ENCODE measurements at regions not wholly inside any gene's neighbourhood (a gene's known extent, or its start where the extent isn't known, plus 50 kb on each side); places are given as distances from the start of the nearest gene placed in this dataset.

GRCh38 chr21:21921410-21922232 is 923.4 kb downstream of the NCAM2 start:
- no peak overlapping the region for H3K4me3 ChIP-seq (replicated peaks in 1 of 2; ENCODE audit: low read depth in 1 of 2, low read length in 2 of 2)
- no peak for DNase-seq (ENCODE audit: low read depth, low spot score)

GRCh38 chr21:21929226-21929625 is 931.0 kb downstream of the NCAM2 start:
- intact Hi-C loops (cut with micrococcal nuclease): no loop called here
- H3K79me2 ChIP-seq (ENCODE audit: insufficient read depth, low read length): no peaks in the 10 kb centered on the region
- no peaks in the 10 kb centered on the region for H3K27me3 ChIP-seq (ENCODE audit: insufficient read depth, low read length)
- no peak overlapping the region for H3K9ac ChIP-seq (ENCODE audit: low read length)
- no peak overlapping the region for H3K4me3 ChIP-seq (replicated peaks in 1 of 2; ENCODE audit: low read depth in 1 of 2, low read length in 2 of 2)
- no peaks in the 10 kb centered on the region for H3K36me3 ChIP-seq (ENCODE audit: control insufficient read depth in 1 of 2, insufficient read depth in 2 of 2, low read length in 2 of 2)
- ATAC-seq (no peak), DNase-seq (ENCODE audit: low read depth, low spot score) (no peak)
- no peaks in the 10 kb centered on the region for H3K4me1 ChIP-seq (ENCODE audit: control insufficient read depth in 1 of 2, insufficient read depth in 2 of 2, low read length in 2 of 2)
- no TSS peak for BruUV-seq (replicated peaks)
- H3K4me2 ChIP-seq (ENCODE audit: low read length): no peak overlapping the region
- H3K27ac ChIP-seq (ENCODE audit: low read depth, low read length): no peak overlapping the region
- ChIA-PET POLR2A (no interaction called here), CTCF (no interaction called here), RAD21 (ENCODE audit: low non-redundant PET in 1 of 2, low total read pairs in 2 of 2, uncharacterized antibody in 2 of 2, unreplicated experiment in 2 of 2) (no interaction called here)
- H2AFZ ChIP-seq (ENCODE audit: low read depth, low read length, poor library complexity, severe bottlenecking): no peak overlapping the region
- no peaks in the 10 kb centered on the region for H4K20me1 ChIP-seq (ENCODE audit: insufficient read depth)
- H3K9me2 ChIP-seq (ENCODE audit: insufficient read depth): no peaks in the 10 kb centered on the region
- H3K9me3 ChIP-seq (ENCODE audit: control insufficient read depth in 1 of 2, insufficient read depth in 1 of 2, low read depth in 1 of 2, low read length in 2 of 2): peaks cover 4 to 19% of the 10 kb centered on the region in 2 experiments; a peak in 2 of 4 replicates
- TF ChIP-seq CTCF (IDR thresholded peaks at IDR 0.05 in 2 of 3, conservative IDR thresholded peaks at IDR 0.05 in 1 of 3; ENCODE audit: borderline replicate concordance in 1 of 3, insufficient read depth in 1 of 3, low read depth in 2 of 3, low read length in 2 of 3) (no peak), ATF3 (IDR thresholded peaks at IDR 0.05) (no peak), RAD21 (IDR thresholded peaks at IDR 0.05; ENCODE audit: low read depth) (no peak), POLR2AphosphoS5 (IDR thresholded peaks at IDR 0.05; ENCODE audit: low read depth, low read length) (no peak), CEBPB (IDR thresholded peaks at IDR 0.05; ENCODE audit: low read depth) (no peak), TCF7L2 (IDR thresholded peaks at IDR 0.05; ENCODE audit: borderline replicate concordance, extremely low read depth, insufficient read depth, insufficient read length) (no peak), SIN3A (IDR thresholded peaks at IDR 0.05; ENCODE audit: low read depth) (no peak), ELF1 (IDR thresholded peaks at IDR 0.05; ENCODE audit: borderline replicate concordance, low read depth) (no peak), JUND (IDR thresholded peaks at IDR 0.05) (no peak)

More at GRCh38 chr21:21921410-21922232, 923.4 kb downstream of the NCAM2 start:
- Histone ChIP-seq H3K27me3 (ENCODE audit: insufficient read depth, low read length) (no peaks in the 10 kb centered on the region), H3K4me2 (ENCODE audit: low read length) (no peak overlapping the region), H3K9me2 (ENCODE audit: insufficient read depth) (no peaks in the 10 kb centered on the region), H3K9me3 (ENCODE audit: control insufficient read depth in 1 of 2, insufficient read depth in 1 of 2, low read depth in 1 of 2, low read length in 2 of 2) (peaks cover 10 to 23% of the 10 kb centered on the region in 2 experiments; a peak in 2 of 4 replicates), H2AFZ (ENCODE audit: low read depth, low read length, poor library complexity, severe bottlenecking) (no peak overlapping the region), H3K27ac (ENCODE audit: low read depth, low read length) (no peak overlapping the region), H3K79me2 (ENCODE audit: insufficient read depth, low read length) (no peaks in the 10 kb centered on the region), H4K20me1 (ENCODE audit: insufficient read depth) (no peaks in the 10 kb centered on the region), H3K4me1 (ENCODE audit: control insufficient read depth in 1 of 2, insufficient read depth in 2 of 2, low read length in 2 of 2) (no peaks in the 10 kb centered on the region), H3K36me3 (ENCODE audit: control insufficient read depth in 1 of 2, insufficient read depth in 2 of 2, low read length in 2 of 2) (no peaks in the 10 kb centered on the region), H3K9ac (ENCODE audit: low read length) (no peak overlapping the region)
- no peak for ATAC-seq
- intact Hi-C loops (cut with micrococcal nuclease): no loop called here
- POLR2A ChIA-PET: no interaction called here
- CTCF ChIA-PET: no interaction called here
- no TSS peak for BruUV-seq (replicated peaks)
- RAD21 ChIA-PET (ENCODE audit: low non-redundant PET in 1 of 2, low total read pairs in 2 of 2, uncharacterized antibody in 2 of 2, unreplicated experiment in 2 of 2): no interaction called here
- no peak for TF ChIP-seq SRF (IDR thresholded peaks at IDR 0.05; ENCODE audit: low read depth)
- TF ChIP-seq CTCF (IDR thresholded peaks at IDR 0.05 in 2 of 3, conservative IDR thresholded peaks at IDR 0.05 in 1 of 3; ENCODE audit: borderline replicate concordance in 1 of 3, insufficient read depth in 1 of 3, low read depth in 2 of 3, low read length in 2 of 3): peak in 2 of 3 experiments; percentile 26 to 35; a peak in 1 of 6 replicates

All from HCT116 (cell line).